ENCODE measurements at regions not wholly inside any gene's neighbourhood (a gene's known extent, or its start where the extent isn't known, plus 50 kb on each side); places are given as distances from the start of the nearest gene placed in this dataset.
"Not testable (repeated sequence)": the region's sequence is repeated elsewhere in the genome, so short reads cannot be mapped to it uniquely, and the experiment has no call there.

DNA sequence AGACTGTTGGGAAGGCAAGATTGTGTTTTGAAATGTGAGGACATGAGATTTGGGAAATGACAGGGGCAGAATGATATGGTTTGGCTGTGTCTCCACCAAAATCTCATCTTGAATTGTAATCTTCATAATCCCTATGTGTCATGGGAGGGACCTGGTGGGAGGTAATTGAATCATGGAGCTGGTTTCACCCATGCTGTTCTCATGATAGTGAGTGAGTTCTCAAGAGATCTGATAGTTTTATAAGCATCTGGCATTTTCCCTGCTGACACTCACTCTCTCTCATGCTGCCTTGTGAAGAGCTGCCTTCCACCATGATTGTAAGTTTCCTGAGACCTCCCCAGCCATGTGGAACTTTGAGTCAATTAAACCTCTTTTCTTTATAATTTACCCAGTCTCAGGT, 406.2 kb downstream of the KIF20B start:
- not testable (repeated sequence) for TF ChIP-seq KDM1A (CRISPR knock-in tag; IDR thresholded peaks at IDR 0.05); ZNF660 (CRISPR knock-in tag; IDR thresholded peaks at IDR 0.05; ENCODE audit: borderline replicate concordance, low read depth); EED (CRISPR knock-in tag; IDR thresholded peaks at IDR 0.05)

Data from HepG2 (cell line).